ENCODE measurements at regions not wholly inside any gene's neighbourhood (a gene's known extent, or its start where the extent isn't known, plus 50 kb on each side); places are given as distances from the start of the nearest gene placed in this dataset.

DNA sequence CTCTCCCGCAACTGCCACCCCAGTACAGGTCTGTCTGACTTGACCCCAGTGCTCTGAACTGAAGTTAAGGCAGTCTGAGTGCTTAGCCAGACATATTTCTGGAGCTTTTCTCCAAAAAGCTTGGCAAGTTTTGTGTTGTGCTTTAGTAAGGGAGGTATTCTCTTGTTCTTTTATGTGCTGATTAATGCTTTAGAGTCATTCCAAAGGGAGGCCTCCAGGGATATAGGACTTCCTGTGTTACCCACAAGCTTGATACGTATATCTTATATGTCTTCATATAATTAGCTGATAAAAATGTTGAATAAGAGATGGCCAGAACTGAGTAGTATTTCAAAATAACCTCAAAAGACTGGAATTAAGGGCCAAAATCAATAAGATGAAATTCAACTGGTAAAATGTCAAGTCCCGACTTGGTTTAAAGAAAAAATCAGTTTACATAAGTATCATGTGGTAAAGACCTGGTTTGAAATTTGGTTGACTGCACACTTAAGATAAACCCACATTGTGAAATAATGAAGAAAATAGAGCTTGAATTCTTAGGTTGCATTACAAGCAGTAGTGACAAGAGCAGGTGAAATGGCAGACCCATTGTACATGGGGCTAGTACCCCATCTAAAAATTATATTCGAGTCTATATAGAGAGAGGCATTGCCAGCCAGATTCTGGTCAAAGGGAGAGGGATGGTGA lies 226.9 kb downstream of the SNX19 start:
- H3K36me3 Mint-ChIP-seq (ENCODE audit: insufficient read depth in 1 of 3, low read depth in 3 of 3): no peaks in the 10 kb centered on the region; a peak in 1 of 7 replicates
- H3K27ac ChIP-seq (ENCODE audit: insufficient read length, low read depth, low read length): no peak overlapping the region
- peaks cover 5 to 6% of the 10 kb centered on the region in 2 experiments; a peak in 3 of 5 replicates for H3K9me3 Mint-ChIP-seq
- no peak for DNase-seq
- H4K20me1 ChIP-seq (ENCODE audit: control insufficient read depth, insufficient read depth, insufficient read length): no peaks in the 10 kb centered on the region
- no peak overlapping the region for H4K5ac ChIP-seq (ENCODE audit: insufficient read length, low read depth, low read length)
- H3K4me1 ChIP-seq (ENCODE audit: insufficient read depth, low read length): no peaks in the 10 kb centered on the region
- no peak overlapping the region for H2BK5ac ChIP-seq (ENCODE audit: insufficient read length, low read length)
- TF ChIP-seq, protein P1, sequence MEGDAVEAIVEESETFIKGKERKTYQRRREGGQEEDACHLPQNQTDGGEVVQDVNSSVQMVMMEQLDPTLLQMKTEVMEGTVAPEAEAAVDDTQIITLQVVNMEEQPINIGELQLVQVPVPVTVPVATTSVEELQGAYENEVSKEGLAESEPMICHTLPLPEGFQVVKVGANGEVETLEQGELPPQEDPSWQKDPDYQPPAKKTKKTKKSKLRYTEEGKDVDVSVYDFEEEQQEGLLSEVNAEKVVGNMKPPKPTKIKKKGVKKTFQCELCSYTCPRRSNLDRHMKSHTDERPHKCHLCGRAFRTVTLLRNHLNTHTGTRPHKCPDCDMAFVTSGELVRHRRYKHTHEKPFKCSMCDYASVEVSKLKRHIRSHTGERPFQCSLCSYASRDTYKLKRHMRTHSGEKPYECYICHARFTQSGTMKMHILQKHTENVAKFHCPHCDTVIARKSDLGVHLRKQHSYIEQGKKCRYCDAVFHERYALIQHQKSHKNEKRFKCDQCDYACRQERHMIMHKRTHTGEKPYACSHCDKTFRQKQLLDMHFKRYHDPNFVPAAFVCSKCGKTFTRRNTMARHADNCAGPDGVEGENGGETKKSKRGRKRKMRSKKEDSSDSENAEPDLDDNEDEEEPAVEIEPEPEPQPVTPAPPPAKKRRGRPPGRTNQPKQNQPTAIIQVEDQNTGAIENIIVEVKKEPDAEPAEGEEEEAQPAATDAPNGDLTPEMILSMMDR (conservative IDR thresholded peaks at IDR 0.05): no peak
- H4K91ac ChIP-seq (ENCODE audit: insufficient read length, low read depth, low read length): no peak overlapping the region
- H3K9me3 ChIP-seq (ENCODE audit: control insufficient read depth, low read depth, low read length): no peaks in the 10 kb centered on the region
- no peak overlapping the region for H2AFZ ChIP-seq (ENCODE audit: low read length)
- no peak overlapping the region for H2BK15ac ChIP-seq (ENCODE audit: low read depth, low read length)
- no peak overlapping the region for H2BK120ac ChIP-seq (ENCODE audit: low read depth, low read length, poor library complexity, severe bottlenecking)
- H3K4ac ChIP-seq (ENCODE audit: low read depth, low read length): no peak overlapping the region
- peaks cover 1% of the 10 kb centered on the region; the same call in 1 of the 2 replicates for H3K27me3 Mint-ChIP-seq (ENCODE audit: low read depth)
- H2AK5ac ChIP-seq (ENCODE audit: insufficient read length, low read length): no peak overlapping the region
- H3K4me2 ChIP-seq (ENCODE audit: insufficient read depth, insufficient read length, low read length): no peak overlapping the region
- H3K23me2 ChIP-seq (ENCODE audit: insufficient read length, low read depth, low read length, poor library complexity, severe bottlenecking): no peaks in the 10 kb centered on the region
- no peak overlapping the region for H2BK20ac ChIP-seq (ENCODE audit: low read depth, low read length, poor library complexity, severe bottlenecking)
- H3K27ac Mint-ChIP-seq: no peak overlapping the region
- H4K8ac ChIP-seq (replicated peaks; ENCODE audit: insufficient read length, low read depth, low read length): no peak overlapping the region
- H2BK12ac ChIP-seq (ENCODE audit: insufficient read length, low read depth, low read length): no peak overlapping the region
- no peaks in the 10 kb centered on the region for H3K27me3 ChIP-seq (ENCODE audit: insufficient read depth, low read length)
- no peaks in the 10 kb centered on the region for H3K79me1 ChIP-seq (ENCODE audit: insufficient read depth, low read depth, low read length, poor library complexity, severe bottlenecking)
- no peak overlapping the region for H3K9ac ChIP-seq (ENCODE audit: extremely low read depth, insufficient read length, low read length)
- no peak overlapping the region for H3K18ac ChIP-seq (ENCODE audit: insufficient read length, low read depth, low read length)
- no peaks in the 10 kb centered on the region for H3K4me1 Mint-ChIP-seq
- H3T11ph ChIP-seq (ENCODE audit: low read length): no peak overlapping the region
- no peak overlapping the region for H3K23ac ChIP-seq (ENCODE audit: insufficient read length, low read depth, low read length)
- H3K14ac ChIP-seq (ENCODE audit: insufficient read depth, low read length): no peak overlapping the region
- no peaks in the 10 kb centered on the region for H3K79me2 ChIP-seq (ENCODE audit: insufficient read depth, low read length)
- no peak overlapping the region for H3K4me3 Mint-ChIP-seq
- WGBS (ENCODE audit: extremely low coverage, insufficient read length, low lambda C conversion rate): no CpG with 5 or more reads among the region's 4 CpGs
- no peak overlapping the region for H3K56ac ChIP-seq (ENCODE audit: insufficient read length, low read depth, low read length)

Data from H9 (cell line).